ENCODE measurements at regions not wholly inside any gene's neighbourhood (a gene's known extent, or its start where the extent isn't known, plus 50 kb on each side); places are given as distances from the start of the nearest gene placed in this dataset.

DNA sequence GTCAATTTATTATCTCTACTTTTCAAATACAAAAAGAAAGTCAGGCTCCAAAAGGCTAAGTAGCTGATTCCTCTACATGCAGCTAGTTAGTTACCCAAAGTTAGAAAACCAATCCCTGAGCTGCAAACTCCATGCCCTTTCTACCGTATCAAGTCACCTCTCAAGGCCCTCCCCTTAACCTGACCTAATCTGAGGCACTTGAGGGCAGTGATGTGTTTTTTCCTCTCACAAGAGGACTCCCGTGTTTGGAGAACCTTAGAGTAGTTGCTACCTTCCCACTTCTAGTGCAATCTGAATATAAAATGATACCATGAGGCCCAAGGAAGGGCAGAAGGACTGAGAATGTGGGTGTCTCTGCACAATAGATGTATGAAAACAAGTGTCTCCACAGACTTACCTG lies 907.9 kb upstream of the CELF4 start:
- TF ChIP-seq, protein P1, sequence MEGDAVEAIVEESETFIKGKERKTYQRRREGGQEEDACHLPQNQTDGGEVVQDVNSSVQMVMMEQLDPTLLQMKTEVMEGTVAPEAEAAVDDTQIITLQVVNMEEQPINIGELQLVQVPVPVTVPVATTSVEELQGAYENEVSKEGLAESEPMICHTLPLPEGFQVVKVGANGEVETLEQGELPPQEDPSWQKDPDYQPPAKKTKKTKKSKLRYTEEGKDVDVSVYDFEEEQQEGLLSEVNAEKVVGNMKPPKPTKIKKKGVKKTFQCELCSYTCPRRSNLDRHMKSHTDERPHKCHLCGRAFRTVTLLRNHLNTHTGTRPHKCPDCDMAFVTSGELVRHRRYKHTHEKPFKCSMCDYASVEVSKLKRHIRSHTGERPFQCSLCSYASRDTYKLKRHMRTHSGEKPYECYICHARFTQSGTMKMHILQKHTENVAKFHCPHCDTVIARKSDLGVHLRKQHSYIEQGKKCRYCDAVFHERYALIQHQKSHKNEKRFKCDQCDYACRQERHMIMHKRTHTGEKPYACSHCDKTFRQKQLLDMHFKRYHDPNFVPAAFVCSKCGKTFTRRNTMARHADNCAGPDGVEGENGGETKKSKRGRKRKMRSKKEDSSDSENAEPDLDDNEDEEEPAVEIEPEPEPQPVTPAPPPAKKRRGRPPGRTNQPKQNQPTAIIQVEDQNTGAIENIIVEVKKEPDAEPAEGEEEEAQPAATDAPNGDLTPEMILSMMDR (IDR thresholded peaks at IDR 0.05 in 2 of 3, conservative IDR thresholded peaks at IDR 0.05 in 1 of 3; ENCODE audit: control insufficient read depth in 2 of 3, extremely low read depth in 1 of 3, insufficient read depth in 1 of 3, low read depth in 3 of 3, low read length in 3 of 3) = no peak
- TF ChIP-seq PAX5 (IDR thresholded peaks at IDR 0.05; ENCODE audit: borderline replicate concordance, low read depth, low read length) (no peak), LARP7 (IDR thresholded peaks at IDR 0.05) (no peak), MXI1 (IDR thresholded peaks at IDR 0.05; ENCODE audit: low read depth, low read length) (no peak), CEBPB (IDR thresholded peaks at IDR 0.05; ENCODE audit: borderline replicate concordance in 1 of 2, low read depth in 2 of 2, low read length in 2 of 2) (no peak), POLR2AphosphoS5 (IDR thresholded peaks at IDR 0.05; ENCODE audit: low read length) (no peak), GABPA (IDR thresholded peaks at IDR 0.05; ENCODE audit: low read depth) (no peak), POLR2A (IDR thresholded peaks at IDR 0.05; ENCODE audit: low read depth, low read length) (no peak), SREBF2 (IDR thresholded peaks at IDR 0.05; ENCODE audit: low read length) (no peak), SRF (IDR thresholded peaks at IDR 0.05; ENCODE audit: low read depth in 2 of 2, low read length in 2 of 2) (no peak)
- TF ChIP-seq, protein P2, sequence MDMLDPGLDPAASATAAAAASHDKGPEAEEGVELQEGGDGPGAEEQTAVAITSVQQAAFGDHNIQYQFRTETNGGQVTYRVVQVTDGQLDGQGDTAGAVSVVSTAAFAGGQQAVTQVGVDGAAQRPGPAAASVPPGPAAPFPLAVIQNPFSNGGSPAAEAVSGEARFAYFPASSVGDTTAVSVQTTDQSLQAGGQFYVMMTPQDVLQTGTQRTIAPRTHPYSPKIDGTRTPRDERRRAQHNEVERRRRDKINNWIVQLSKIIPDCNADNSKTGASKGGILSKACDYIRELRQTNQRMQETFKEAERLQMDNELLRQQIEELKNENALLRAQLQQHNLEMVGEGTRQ (IDR thresholded peaks at IDR 0.05; ENCODE audit: borderline replicate concordance, low read depth, low read length) = no peak
- TF ChIP-seq, protein P3, sequence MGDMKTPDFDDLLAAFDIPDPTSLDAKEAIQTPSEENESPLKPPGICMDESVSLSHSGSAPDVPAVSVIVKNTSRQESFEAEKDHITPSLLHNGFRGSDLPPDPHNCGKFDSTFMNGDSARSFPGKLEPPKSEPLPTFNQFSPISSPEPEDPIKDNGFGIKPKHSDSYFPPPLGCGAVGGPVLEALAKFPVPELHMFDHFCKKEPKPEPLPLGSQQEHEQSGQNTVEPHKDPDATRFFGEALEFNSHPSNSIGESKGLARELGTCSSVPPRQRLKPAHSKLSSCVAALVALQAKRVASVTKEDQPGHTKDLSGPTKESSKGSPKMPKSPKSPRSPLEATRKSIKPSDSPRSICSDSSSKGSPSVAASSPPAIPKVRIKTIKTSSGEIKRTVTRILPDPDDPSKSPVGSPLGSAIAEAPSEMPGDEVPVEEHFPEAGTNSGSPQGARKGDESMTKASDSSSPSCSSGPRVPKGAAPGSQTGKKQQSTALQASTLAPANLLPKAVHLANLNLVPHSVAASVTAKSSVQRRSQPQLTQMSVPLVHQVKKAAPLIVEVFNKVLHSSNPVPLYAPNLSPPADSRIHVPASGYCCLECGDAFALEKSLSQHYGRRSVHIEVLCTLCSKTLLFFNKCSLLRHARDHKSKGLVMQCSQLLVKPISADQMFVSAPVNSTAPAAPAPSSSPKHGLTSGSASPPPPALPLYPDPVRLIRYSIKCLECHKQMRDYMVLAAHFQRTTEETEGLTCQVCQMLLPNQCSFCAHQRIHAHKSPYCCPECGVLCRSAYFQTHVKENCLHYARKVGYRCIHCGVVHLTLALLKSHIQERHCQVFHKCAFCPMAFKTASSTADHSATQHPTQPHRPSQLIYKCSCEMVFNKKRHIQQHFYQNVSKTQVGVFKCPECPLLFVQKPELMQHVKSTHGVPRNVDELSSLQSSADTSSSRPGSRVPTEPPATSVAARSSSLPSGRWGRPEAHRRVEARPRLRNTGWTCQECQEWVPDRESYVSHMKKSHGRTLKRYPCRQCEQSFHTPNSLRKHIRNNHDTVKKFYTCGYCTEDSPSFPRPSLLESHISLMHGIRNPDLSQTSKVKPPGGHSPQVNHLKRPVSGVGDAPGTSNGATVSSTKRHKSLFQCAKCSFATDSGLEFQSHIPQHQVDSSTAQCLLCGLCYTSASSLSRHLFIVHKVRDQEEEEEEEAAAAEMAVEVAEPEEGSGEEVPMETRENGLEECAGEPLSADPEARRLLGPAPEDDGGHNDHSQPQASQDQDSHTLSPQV (IDR thresholded peaks at IDR 0.05) = no peak

Data from GM12878 (cell line).